OCI-LY7 (cell line): ENCODE measurements at regions not wholly inside any gene's neighbourhood (a gene's known extent, or its start where the extent isn't known, plus 50 kb on each side); places are given as distances from the start of the nearest gene placed in this dataset.

Source experiments
- BruUV-seq: library from RNA; stranded (reverse); fragments of 400-500 nt; replicated peaks from 2 replicates; lab custom pipeline; 2021; lab: Mats Ljungman, UMichigan
- CTCF ChIA-PET: fragments of 300-600 bp; sonication (Branson Sonifier 250); formaldehyde crosslinking; loops from one replicate; lab custom pipeline; 2022; ENCODE audit warnings: antibody characterized with exemption; ENCODE audit not compliant: unreplicated experiment; lab: Charles Lee
- POLR2A ChIA-PET: fragments of 300-600 bp; sonication (Branson Sonifier 250); formaldehyde crosslinking; loops from one replicate; lab custom pipeline; 2022; ENCODE audit warnings: antibody characterized with exemption; lab: Charles Lee
- DNase-seq: peaks from one replicate; pipeline ENCODE4 v3.0.0-alpha.2; 2015; ENCODE audit warnings: low spot score
- H2AFZ ChIP-seq: fragments of 200-600 bp; sonication (generic), shearing (Covaris generic); 2 replicates; pipeline ENCODE4 v1.6.1; 2014; ENCODE audit warnings: mild to moderate bottlenecking, antibody characterized with exemption, low read length, moderate library complexity
- H3K27ac ChIP-seq: fragments of 200-600 bp; sonication (generic); 2 replicates; pipeline ENCODE4 v1.5.1; 2014; ENCODE audit warnings: mixed run types, low read depth, mild to moderate bottlenecking, moderate library complexity, low read length, inconsistent platforms; ENCODE audit not compliant: poor library complexity, severe bottlenecking
- H3K36me3 ChIP-seq: fragments of 200-600 bp; sonication (generic); 2 replicates; pipeline ENCODE4 v1.6.1; 2014; ENCODE audit warnings: mild to moderate bottlenecking, antibody characterized with exemption, low read length, moderate library complexity, mixed read lengths; ENCODE audit not compliant: insufficient read depth
- H3K4me1 ChIP-seq: fragments of 200-600 bp; sonication (generic); 2 replicates; pipeline ENCODE4 v1.5.1; 2014; ENCODE audit warnings: mild to moderate bottlenecking, low read length; ENCODE audit not compliant: insufficient read depth, poor library complexity, severe bottlenecking
- H3K4me2 ChIP-seq: fragments of 200-600 bp; sonication (generic); 2 replicates; pipeline ENCODE4 v1.6.1; 2014; ENCODE audit warnings: mild to moderate bottlenecking, low read length
- H3K4me3 ChIP-seq: fragments of 200-600 bp; sonication (generic); 2 replicates; pipeline ENCODE4 v1.5.1; 2014; ENCODE audit warnings: mild to moderate bottlenecking, low read depth, low read length; ENCODE audit not compliant: poor library complexity, severe bottlenecking
- H3K79me2 ChIP-seq: fragments of 200-600 bp; sonication (generic); 2 replicates; pipeline ENCODE4 v1.6.1; 2016; ENCODE audit warnings: low read depth, mild to moderate bottlenecking, low read length, moderate library complexity, mixed read lengths; ENCODE audit not compliant: insufficient read depth
- H3K9me2 ChIP-seq: fragments of 200-600 bp; sonication (generic); 2 replicates; pipeline ENCODE4 v1.6.1; 2016; ENCODE audit warnings: mild to moderate bottlenecking, low read length, mixed read lengths; ENCODE audit not compliant: insufficient read depth
- H3K9me3 ChIP-seq: fragments of 200-600 bp; sonication (generic); 2 replicates; pipeline ENCODE4 v1.6.1; 2014; ENCODE audit warnings: mild to moderate bottlenecking, mixed run types, low read length, mixed read lengths
- H4K20me1 ChIP-seq: fragments of 200-600 bp; sonication (generic); 2 replicates; pipeline ENCODE4 v1.6.1; 2014; ENCODE audit warnings: mild to moderate bottlenecking, antibody characterized with exemption, low read length, moderate library complexity, mixed read lengths; ENCODE audit not compliant: insufficient read depth
- EZH2phosphoT487 ChIP-seq: fragments of 200-600 bp; sonication (generic); IDR thresholded peaks from 2 replicates; pipeline ENCODE4 v1.6.1; 2018; ENCODE audit warnings: low read depth, borderline replicate concordance, mild to moderate bottlenecking, mixed run types, antibody characterized with exemption, low read length, moderate library complexity, mixed read lengths
- intact Hi-C: fragments of 100-400 bp; cut with micrococcal nuclease; formaldehyde crosslinking; loops from one replicate; pipeline ENCODE4 v1.10.0; 2022; ENCODE audit not compliant: unreplicated experiment
- TF ChIP-seq, protein P1 (sequence below): fragments of 200-600 bp; sonication (generic); conservative IDR thresholded peaks from 2 replicates; pipeline ENCODE4 v1.5.1; 2014; ENCODE audit warnings: mild to moderate bottlenecking, antibody characterized with exemption, low read length, moderate library complexity, mixed read lengths

DNA sequence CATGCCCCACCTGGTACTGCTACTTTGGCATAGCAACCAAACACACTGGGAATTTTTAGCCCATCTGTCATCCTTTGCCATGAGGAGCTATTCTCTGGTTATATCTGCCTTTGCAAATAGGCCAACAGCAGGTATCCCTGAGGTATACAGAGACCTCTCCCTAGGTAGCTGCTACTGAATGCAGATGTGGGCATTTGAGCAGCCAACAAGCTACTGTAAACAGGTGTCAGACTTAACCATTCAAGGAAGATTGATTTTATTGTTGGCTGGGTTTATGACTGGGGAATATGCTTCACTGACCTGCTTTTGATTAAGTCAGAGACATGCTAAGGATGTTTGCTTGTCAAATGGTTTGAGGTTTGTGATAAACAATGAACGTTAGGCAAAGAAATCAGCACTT lies 183.2 kb downstream of the OXSM start:
- no peaks in the 10 kb centered on the region for H3K36me3 ChIP-seq
- no peaks in the 10 kb centered on the region for H3K4me1 ChIP-seq
- H3K9me3 ChIP-seq, result no peaks in the 10 kb centered on the region
- no peak for TF ChIP-seq EZH2phosphoT487
- TF ChIP-seq, protein P1, sequence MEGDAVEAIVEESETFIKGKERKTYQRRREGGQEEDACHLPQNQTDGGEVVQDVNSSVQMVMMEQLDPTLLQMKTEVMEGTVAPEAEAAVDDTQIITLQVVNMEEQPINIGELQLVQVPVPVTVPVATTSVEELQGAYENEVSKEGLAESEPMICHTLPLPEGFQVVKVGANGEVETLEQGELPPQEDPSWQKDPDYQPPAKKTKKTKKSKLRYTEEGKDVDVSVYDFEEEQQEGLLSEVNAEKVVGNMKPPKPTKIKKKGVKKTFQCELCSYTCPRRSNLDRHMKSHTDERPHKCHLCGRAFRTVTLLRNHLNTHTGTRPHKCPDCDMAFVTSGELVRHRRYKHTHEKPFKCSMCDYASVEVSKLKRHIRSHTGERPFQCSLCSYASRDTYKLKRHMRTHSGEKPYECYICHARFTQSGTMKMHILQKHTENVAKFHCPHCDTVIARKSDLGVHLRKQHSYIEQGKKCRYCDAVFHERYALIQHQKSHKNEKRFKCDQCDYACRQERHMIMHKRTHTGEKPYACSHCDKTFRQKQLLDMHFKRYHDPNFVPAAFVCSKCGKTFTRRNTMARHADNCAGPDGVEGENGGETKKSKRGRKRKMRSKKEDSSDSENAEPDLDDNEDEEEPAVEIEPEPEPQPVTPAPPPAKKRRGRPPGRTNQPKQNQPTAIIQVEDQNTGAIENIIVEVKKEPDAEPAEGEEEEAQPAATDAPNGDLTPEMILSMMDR, result no peak
- BruUV-seq, result no TSS peak
- H3K4me2 ChIP-seq, result no peak overlapping the region
- ChIA-PET POLR2A (interaction anchor here (0.7 kb wide), 1 partner anchor 10 kb away, joined by 6 read pairs; no protein-coding TSS in a partner anchor), CTCF (no interaction called here)
- DNase-seq, result no peak
- no peaks in the 10 kb centered on the region for H4K20me1 ChIP-seq
- H3K9me2 ChIP-seq, result no peaks in the 10 kb centered on the region
- no peaks in the 10 kb centered on the region for H3K79me2 ChIP-seq
- H2AFZ ChIP-seq, result no peak overlapping the region
- H3K27ac ChIP-seq, result no peak overlapping the region
- intact Hi-C loops, result no loop called here
- H3K4me3 ChIP-seq, result no peak overlapping the region

DNA sequence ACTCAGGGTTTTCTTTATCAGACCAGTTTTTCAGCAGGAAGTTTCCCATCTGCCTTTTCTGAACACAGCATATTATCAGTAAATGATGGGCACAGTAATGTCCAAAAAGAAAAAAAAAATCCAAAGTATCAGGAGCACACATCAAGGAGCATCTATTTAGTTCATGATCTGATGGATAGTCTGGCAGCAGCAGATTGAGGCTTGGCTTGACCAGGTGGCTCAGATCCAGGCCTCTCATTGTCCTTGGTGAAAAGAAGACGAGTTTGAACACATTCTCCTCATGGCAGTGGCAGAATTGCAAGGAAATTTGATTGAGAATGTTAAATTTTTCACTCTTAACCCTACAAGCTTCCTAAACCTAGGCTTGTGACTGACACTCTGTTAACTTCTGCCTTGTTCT lies 192.9 kb downstream of the OXSM start:
- Histone ChIP-seq H4K20me1 (no peaks in the 10 kb centered on the region), H3K9me3 (no peaks in the 10 kb centered on the region), H3K4me1 (no peaks in the 10 kb centered on the region), H3K9me2 (no peaks in the 10 kb centered on the region), H3K79me2 (no peaks in the 10 kb centered on the region), H2AFZ (no peak overlapping the region), H3K27ac (no peak overlapping the region), H3K4me2 (no peak overlapping the region), H3K4me3 (no peak overlapping the region), H3K36me3 (no peaks in the 10 kb centered on the region)
- ChIA-PET CTCF (no interaction called here), POLR2A (interaction anchor here (0.5 to 1.6 kb wide), 8 partner anchors 10 to 1547 kb away, joined by 3 to 6 read pairs (median 4); no protein-coding TSS in a partner anchor)
- no peak for DNase-seq
- TF ChIP-seq, protein P1, result no peak
- TF ChIP-seq EZH2phosphoT487, result no peak
- BruUV-seq, result no TSS peak
- intact Hi-C loops, result no loop called here

DNA sequence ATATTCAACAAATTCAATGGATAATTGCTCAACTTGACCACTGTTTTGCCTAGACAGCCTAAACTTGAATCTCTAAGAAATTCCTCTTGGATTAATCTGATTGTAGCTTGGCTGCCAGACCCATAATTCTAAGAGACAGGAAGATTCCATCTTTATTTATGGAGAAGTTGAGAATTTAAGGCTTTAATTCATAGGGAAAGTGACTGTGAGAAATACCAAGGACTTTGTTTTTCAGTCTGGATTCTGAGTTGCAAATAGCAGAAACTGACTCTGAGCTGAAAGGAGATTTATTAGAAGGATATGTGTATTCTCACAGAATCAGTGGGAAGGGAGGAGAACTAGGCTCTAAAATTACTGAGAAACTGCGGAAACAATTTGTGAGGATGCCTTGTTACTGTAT lies 195.7 kb downstream of the OXSM start:
- no peaks in the 10 kb centered on the region for H3K9me2 ChIP-seq
- DNase-seq, result no peak
- BruUV-seq, result no TSS peak
- H3K36me3 ChIP-seq, result no peaks in the 10 kb centered on the region
- H3K4me2 ChIP-seq, result no peak overlapping the region
- no peaks in the 10 kb centered on the region for H3K4me1 ChIP-seq
- no peak overlapping the region for H3K27ac ChIP-seq
- H3K79me2 ChIP-seq, result no peaks in the 10 kb centered on the region
- intact Hi-C loops, result no loop called here
- no peak overlapping the region for H3K4me3 ChIP-seq
- no peak overlapping the region for H2AFZ ChIP-seq
- ChIA-PET CTCF (no interaction called here), POLR2A (interaction anchor here (0.5 kb wide), 1 partner anchor 315 kb away, joined by 3 read pairs; no protein-coding TSS in a partner anchor)
- no peaks in the 10 kb centered on the region for H4K20me1 ChIP-seq
- TF ChIP-seq EZH2phosphoT487, result no peak
- TF ChIP-seq, protein P1, result no peak
- H3K9me3 ChIP-seq, result no peaks in the 10 kb centered on the region; the same call in 1 of the 2 replicates
